ENCODE measurements at regions not wholly inside any gene's neighbourhood (a gene's known extent, or its start where the extent isn't known, plus 50 kb on each side); places are given as distances from the start of the nearest gene placed in this dataset.

- no peak for TF ChIP-seq CTCF (IDR thresholded peaks at IDR 0.05)
- DNase-seq (ENCODE audit: low spot score) (no peak), ATAC-seq (ENCODE audit: low FRiP score) (no peak)
These were observed 548.9 kb downstream of the QKI start for GRCh38 chr6:163963205-163964120.

- no peak for ATAC-seq (ENCODE audit: low FRiP score)
- no peak for DNase-seq (ENCODE audit: low spot score)
- TF ChIP-seq CTCF (IDR thresholded peaks at IDR 0.05): no peak
These were observed 548.2 kb downstream of the QKI start for GRCh38 chr6:163962627-163963117.

- DNase-seq (ENCODE audit: low spot score) (no peak), ATAC-seq (ENCODE audit: low FRiP score) (no peak)
- TF ChIP-seq CTCF (IDR thresholded peaks at IDR 0.05): no peak
These were observed 545.6 kb downstream of the QKI start for GRCh38 chr6:163960128-163960527.

- no peak for ATAC-seq (ENCODE audit: low FRiP score)
- DNase-seq (ENCODE audit: low spot score): no peak
- no peak for TF ChIP-seq CTCF (IDR thresholded peaks at IDR 0.05)
These were observed 544.1 kb downstream of the QKI start for GRCh38 chr6:163958646-163959045.

- DNase-seq (ENCODE audit: low spot score): peak; percentile 40
- peak in 2 of 3 donors; percentile 57 to 80 for TF ChIP-seq CTCF (IDR thresholded peaks at IDR 0.05)
- ATAC-seq (ENCODE audit: low FRiP score): peak; percentile 91
These were observed 542.3 kb downstream of the QKI start for GRCh38 chr6:163956571-163957407.

GRCh38 chr6:163955756-163956155, 541.2 kb downstream of the QKI start:
- no peak for DNase-seq (ENCODE audit: low spot score)
- no peak for TF ChIP-seq CTCF (IDR thresholded peaks at IDR 0.05)
- ATAC-seq (ENCODE audit: low FRiP score): no peak
